ENCODE measurements at regions not wholly inside any gene's neighbourhood (a gene's known extent, or its start where the extent isn't known, plus 50 kb on each side); places are given as distances from the start of the nearest gene placed in this dataset.
"Not testable (repeated sequence)": the region's sequence is repeated elsewhere in the genome, so short reads cannot be mapped to it uniquely, and the experiment has no call there.

DNA sequence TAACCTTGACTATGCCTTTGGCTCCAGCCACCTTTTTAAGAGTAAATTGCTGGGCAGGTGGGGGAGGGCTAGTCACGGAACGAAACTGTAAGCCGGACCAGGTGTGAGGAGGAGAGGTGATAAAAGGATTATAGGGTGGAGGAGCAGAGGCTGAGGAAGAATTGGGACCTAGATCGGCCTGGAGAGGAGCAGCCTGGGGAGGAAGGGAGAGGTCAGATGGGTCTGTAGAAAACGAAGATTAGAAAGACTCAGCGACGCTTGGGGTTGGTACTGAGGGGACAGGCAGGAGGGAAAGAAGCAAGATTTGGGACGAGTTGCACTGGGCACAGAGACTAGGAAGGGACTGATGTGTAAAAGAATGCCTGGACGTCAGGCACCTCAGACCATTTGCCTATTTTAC lies 87.2 kb upstream of the MAP3K7 start:
- DNase-seq = not testable (repeated sequence)

DNA sequence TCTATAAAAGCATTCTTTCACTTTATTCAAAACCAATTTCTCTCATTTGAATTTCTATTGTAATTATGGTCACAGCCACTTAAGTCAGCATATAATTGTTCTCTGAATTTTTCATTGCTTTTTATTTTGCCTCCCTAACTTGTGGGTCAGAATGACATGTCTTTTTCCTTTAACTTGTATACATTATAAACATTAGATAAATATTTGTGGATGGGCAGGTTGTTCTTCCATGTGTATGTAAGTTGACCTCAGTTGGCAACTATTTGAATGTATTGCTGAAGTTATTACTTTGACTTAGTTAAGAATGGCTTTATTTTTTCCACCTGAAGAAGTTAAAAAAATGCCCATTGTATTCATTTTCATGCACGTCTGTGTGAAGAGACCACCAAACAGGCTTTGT lies 83.0 kb upstream of the MAP3K7 start:
- DNase-seq = no peak

DNA sequence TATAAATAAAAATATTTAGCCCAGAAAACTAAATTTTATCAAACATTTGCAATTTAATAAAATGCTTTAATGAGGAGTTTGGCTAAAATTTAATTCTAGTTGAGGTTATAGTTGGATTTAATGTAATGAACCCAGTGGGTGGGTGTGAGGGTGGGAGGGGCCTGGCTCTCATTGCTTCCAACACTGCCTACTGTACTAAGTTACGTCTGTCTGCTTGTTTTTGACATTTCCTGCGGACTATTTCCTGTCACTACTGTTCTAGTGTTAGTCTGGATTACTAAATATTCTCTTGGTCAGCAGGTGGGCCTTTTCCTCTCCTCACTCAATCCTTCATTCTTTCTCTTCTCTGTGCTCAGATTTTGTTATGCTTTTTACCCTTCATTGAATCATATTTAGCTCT lies 82.5 kb upstream of the MAP3K7 start:
- DNase-seq = no peak

DNA sequence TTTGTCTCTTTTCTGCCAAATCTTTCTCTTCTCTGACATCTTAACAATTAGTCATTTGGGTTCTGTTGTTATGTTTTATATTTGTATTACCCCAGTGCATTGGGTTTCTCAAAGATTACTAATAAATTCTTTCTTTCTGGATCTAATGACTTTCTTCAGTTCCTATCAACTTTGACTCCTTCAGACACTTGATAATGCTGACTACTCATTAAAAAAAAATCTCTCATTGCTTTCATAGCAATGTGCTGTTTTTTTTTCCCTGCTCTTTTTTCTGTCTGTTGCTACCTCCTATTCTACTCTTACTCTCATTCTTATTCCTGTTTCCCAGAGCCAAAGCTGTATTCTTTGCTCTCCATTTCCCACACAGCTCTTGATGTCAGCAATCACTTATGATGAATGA lies 81.3 kb upstream of the MAP3K7 start:
- no peak for DNase-seq

DNA sequence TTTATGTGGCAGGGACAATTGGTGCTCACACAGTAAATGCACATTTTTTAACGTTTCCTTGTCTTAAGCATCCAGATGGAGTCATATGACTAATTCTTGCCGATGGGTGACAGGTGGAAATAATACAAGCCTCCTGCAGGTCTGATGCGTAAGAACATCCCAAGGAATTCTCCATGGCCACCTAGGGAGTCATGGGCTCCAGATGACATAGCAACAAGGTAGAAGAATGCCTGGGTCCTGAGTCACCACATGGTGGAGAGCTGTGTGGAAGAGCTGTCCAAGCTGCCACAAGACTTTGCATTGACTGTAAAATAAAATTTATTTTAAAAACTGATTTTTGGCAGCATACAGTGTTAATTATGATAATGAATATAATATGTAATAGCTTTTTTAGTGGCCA lies 77.0 kb upstream of the MAP3K7 start:
- DNase-seq = no peak

DNA sequence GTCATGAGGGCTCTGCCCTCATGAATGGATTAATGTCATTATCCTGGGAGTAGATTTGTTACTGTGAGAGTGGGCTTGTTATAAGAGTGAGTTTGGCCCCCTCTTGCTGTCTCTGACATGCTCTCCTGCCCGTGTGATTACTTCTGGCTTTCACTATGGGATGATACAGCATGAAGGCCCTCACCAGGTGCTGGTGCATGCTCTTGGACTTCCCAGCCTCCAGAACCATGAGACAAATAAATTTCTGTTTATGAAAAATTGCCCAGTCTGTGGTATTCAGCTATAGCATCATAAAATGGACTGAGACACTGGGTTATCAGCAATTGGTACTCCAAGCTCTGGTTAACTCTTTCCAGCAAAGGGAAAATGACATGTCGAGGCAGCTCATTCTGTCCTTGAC lies 76.2 kb upstream of the MAP3K7 start:
- DNase-seq = no peak

DNA sequence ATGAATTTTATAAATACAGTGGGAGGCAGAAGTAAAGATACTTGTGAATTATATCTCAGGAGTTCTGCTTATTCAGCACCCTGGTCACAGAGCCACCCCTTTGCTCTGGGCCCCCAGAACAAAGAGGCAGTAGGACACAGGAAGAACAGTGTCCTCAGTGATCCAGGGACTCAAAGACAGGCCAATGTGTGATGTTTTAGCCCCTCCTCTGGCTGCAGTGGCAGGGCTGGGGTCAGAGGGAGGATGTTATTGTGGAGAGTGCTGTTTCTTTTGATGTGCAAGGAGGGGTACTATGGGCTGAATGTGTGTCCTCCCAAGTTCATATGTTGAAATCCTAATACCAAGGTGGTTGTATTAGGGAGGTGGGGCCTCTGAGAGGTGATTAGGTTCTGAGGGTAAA lies 74.1 kb upstream of the MAP3K7 start:
- DNase-seq = no peak

DNA sequence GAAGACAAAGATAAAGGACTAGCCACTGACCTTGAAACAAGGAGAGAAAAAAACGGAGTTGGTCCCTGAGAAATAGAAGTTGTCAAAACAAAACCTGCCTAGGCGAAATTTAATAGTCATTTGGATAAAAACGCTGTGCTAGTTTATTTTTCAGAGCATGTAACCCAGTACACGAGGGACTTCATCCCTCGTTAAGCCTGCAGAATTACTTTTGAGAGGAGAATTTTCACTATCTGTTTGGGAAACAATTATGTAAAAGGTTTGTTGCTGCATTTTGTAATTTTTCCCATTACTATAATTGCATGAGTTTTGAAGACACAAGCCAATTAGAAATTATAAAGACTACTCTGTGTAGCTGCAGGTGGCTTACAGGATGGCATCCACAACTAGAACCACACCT lies 71.6 kb upstream of the MAP3K7 start:
- no peak for DNase-seq

DNA sequence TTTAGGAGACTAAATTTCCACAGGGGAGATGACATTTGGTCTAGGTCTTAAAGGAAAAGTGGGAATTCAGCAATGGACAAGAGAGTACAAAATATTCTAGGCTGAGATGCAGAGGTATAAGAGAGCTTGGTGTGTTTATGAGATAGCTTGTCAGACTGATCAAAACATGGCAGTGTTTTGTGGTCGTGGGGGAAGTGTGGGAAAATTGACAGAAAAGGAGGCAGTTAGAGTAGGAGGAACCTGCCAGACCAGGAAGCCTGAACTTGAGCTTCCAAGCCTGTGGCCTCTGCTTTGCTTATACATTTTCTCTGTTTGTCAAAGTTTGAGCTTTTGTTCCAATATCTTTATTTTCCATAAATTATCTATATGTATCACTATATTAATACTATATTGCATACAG lies 69.5 kb upstream of the MAP3K7 start:
- DNase-seq = no peak

DNA sequence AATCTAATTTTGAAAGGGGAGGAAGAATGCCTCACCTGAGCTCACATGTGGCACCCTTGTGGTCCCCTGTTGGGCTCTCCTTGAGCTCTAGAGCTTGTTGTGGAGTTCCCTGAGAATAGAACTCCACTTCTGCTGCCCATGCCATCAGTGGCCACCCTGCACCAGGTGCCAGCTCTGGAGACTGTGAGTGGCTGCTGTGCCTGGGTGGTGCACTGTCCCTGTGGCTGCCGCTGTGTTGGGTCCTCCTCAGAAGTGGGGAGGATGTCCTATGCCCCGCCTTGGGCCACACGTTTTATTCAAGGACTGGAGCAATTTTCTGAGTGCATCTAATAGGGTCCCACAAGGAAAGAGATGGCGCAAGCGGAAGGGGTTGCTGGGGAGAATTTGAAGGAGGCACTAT lies 67.9 kb upstream of the MAP3K7 start:
- DNase-seq = no peak

DNA sequence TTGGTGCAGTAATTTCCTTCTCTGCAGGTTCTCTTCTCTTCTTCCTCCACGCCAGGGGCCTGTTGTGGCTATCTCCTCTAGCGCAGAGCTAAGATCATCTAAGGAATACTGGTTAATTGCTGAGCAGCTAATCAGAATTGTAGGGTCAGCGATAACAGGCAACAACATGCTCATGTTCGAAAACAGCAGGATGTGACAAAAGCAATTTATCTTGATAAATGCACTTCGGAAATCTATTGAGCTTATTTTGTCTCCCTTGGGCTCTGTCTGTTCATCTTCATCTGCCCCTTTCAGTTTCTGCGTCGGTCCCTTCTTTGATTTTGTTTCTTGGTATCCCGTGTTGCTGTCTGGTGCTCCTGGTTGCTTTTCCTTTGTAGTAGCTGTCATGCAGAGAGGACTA lies 67.3 kb upstream of the MAP3K7 start:
- no peak for DNase-seq

DNA sequence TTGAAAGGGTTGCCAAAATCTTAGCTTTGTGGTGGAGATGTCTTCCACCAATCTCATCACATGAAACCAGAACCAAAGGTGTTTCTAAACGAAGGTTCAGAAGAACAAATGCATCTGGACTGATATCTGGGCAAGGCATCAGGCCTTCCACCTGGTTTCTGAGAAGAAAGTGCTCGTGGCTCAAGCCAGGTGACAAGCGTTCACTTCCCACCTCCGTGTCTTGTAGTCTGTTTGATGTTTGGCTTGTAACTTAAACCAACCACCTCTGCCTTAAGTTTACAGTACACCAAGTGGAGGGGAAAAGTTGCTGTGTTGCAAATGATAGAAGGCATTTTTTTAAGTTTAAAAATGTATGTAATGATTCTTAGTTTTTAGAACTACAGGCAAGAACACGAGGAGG lies 66.9 kb upstream of the MAP3K7 start:
- DNase-seq = no peak

DNA sequence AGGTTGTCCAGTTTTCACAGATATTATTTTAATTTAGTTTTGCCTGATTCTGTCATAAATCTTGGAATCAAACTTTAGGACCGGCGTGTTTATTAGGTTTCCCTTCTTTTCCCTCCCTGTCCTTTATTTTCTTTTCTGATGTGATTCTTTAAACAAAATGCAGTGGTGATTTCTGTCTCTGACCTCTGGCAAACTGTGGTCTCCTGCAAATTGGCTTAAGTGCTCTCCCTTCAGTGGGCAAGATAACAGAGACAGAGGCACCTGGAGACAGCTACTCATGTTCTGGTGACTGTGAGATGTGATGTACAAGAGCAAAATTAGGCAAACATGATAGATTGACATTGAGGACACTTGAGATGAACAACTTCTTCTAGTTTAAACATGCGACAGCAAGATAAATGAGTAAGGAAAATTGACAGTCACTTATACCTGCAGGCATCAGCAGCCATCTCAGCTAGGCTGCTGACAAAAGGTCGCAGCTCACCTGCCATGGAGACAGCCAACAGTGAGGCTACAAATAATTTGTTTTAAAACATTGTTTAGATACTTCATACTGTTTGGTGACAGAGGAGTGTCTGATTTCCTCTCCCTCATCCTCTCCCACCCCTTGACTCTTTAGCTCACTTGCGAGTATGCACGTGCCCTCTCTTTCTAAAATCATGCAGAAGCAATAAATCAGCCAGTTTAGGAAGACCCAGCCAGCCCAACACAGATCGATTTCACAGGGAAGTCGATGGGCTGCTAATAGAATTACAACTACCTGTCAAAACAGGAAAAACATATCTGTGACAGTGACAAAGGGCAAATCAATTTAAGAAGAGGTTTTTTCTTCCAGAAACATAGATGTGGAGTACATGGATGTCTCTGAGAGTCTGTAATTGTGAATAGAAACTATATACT lies 63.4 kb upstream of the MAP3K7 start:
- no peak for DNase-seq

DNA sequence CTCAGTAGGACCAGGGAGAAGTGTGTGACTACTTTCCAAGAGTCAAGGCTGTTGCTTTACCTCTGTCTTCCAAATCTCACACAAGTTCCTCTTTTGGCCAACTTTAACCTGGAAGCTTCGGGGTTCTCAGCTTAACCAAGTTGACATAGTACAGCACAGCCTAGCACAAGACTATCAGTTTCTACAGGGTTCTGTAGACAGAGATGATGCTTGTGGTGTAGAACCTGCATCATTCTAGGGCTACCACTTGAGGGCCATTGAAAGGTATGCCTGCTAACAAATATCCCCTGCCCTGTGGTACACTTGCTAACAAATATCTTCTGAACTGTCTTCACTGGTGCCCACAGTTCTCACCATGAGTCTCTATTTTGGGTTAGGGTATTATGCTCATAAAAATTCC lies 62.0 kb upstream of the MAP3K7 start:
- DNase-seq = no peak

DNA sequence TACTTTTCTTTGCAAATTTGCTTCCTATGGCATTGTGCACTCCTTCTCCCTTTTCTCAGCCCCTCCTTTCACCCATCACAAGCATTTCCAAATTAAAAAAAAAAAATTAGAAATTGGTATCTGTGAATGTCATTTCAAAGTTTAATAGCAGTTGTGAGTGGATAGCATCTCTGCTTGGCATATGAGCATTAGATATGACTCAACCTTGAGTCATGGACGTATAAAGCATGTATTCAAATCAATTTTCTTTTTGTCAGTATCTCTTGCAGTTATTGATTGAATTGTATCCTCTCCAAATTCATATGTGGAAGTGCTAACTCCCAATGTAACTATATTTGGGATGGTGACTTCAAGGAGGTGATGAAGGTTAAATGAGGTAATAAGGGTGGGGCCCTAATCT lies 60.1 kb upstream of the MAP3K7 start:
- no peak for DNase-seq

DNA sequence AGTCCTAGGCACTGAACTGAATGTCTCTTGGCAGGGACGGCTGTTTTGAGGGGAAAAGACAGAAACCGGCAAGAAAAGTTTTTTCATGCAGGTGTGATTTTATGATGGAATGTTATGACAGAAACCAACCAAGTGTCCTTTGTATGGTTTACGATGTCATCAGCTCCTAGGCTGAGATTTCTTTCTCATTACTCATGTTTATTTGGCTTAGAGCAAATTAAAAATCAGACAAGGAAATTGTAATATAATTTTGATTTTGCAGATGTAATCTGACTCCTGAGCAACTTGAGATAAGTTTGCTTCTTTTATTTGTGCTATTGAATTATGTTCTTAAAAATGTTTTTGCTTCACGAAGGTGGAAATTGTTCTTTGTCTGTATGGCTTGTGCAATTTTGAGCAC lies 58.8 kb upstream of the MAP3K7 start:
- no peak for DNase-seq

DNA sequence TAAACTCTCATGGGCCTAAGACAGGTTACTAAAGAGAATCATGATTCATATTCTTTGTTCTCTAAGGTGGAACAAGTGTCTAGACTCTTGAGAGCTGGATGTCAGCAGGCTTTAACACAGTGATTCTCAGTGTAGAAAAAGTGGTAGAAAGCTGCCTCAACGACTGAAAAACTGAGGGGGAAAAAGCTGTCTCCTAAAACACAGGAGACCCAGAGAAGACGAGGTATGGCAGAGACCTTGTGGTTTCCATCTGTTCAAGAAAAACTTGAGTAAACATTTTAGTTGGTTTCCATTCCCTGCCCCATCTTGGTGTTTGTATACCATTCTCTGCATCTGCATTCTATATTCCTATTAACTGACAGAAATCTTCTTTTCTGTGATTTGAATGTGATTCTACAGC lies 57.6 kb upstream of the MAP3K7 start:
- no peak for DNase-seq

DNA sequence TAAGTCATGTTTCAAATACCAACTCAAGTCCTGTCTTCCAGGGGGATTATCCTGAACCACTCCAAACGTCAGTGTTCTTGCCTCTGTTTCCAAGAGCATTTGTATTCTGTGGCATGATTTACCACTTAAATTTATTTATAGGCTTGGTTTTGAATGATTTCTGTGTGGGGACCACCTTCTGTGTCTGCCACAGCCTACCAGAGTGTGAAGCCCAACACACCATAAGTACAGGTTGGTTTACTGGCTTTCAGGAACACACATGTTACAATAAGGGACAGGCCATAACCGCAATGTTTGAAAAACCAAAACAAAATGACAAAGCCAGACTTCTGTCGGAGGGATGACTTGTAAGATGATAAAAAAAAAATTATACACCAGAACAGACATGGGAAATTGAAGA lies 56.5 kb upstream of the MAP3K7 start:
- DNase-seq = peak; percentile 5

DNA sequence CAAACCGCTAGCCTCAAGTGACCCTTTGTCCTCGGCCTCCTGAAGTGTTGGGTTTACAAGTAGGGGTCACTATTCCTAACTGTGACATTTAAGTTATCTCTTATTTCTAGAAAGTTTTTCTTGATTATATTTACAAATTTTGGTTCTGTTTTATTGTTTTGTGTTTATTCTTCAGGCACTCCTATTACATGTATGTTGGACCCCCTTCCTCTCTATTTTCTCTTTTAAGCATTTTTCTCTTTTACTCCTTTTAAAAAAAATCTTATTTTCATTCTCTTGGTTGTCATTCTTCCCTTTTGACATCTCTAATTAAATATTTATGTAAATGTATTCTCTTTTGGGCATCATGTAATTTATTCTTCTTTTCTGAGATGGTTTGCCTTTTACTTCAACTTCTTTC lies 50.4 kb upstream of the MAP3K7 start:
- no peak for DNase-seq

Data from fibroblast of upper back skin (primary cell).